ENCODE measurements at regions not wholly inside any gene's neighbourhood (a gene's known extent, or its start where the extent isn't known, plus 50 kb on each side); places are given as distances from the start of the nearest gene placed in this dataset.
"Not testable (repeated sequence)": the region's sequence is repeated elsewhere in the genome, so short reads cannot be mapped to it uniquely, and the experiment has no call there.

DNA sequence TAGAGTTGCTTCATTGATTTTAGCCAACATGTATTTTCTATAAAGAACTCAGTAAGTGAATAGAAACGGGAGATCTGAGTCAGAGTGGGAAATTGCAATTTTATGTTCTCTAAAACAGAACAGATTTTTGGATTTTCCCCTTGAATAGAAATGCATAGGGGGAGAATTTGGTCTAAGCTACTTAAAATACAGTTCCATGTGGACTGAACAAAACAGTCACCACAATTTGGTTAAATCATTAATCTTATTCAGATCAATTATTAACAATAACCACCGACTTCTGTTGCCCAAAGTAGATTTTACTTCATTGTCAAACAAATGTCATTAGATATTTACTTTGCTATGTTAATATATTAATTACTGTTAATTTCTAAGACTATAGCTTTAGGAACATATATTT is 107.7 kb downstream of the SCG2 start:
- H3F3A ChIP-seq (replicated peaks; ENCODE audit: insufficient read depth): peaks cover 21% of the 10 kb centered on the region
- no peak overlapping the region for H3K4me2 ChIP-seq
- WGBS (ENCODE audit: low lambda C conversion rate): 79% methylated on average over 2 of the region's 2 CpGs
- no peak overlapping the region for H3K4me3 ChIP-seq (ENCODE audit: low read depth in 2 of 2, low read length in 1 of 2)
- POLR2A ChIA-PET: no interaction called here
- DNase-seq: no peak
- H3K27me3 ChIP-seq (ENCODE audit: insufficient read depth): no peaks in the 10 kb centered on the region
- CTCF ChIA-PET: interaction anchor here (1.5 kb wide), 1 partner anchor 14 kb away, joined by 3 read pairs; no protein-coding TSS in a partner anchor
- H2AFZ ChIP-seq (ENCODE audit: low read depth): no peak overlapping the region; the same call in 1 of the 2 replicates
- peaks cover under 1 to 3% of the 10 kb centered on the region in 2 experiments; a peak in 2 of 4 replicates for H3K4me1 ChIP-seq (ENCODE audit: control insufficient read depth in 1 of 2, insufficient read depth in 2 of 2, low read depth in 1 of 2, low read length in 1 of 2)
- peak overlapping the region in 1 of 2 experiments; percentile 47; a peak in 1 of 4 replicates for H3K27ac ChIP-seq (ENCODE audit: low read depth in 2 of 2, low read length in 1 of 2)
- no peaks in the 10 kb centered on the region; the same call in 1 of the 2 replicates for H3K9me3 ChIP-seq
- TF ChIP-seq GATA2 (CRISPR knock-in tag; IDR thresholded peaks at IDR 0.05) (no peak), TCF12 (IDR thresholded peaks at IDR 0.05) (no peak), MEF2A (IDR thresholded peaks at IDR 0.05; ENCODE audit: borderline replicate concordance, low read depth) (no peak), NRF1 (IDR thresholded peaks at IDR 0.05; ENCODE audit: low read depth, low read length) (no peak), FOSL2 (IDR thresholded peaks at IDR 0.05; ENCODE audit: borderline replicate concordance, low read depth) (no peak), EP300 (IDR thresholded peaks at IDR 0.05; ENCODE audit: borderline replicate concordance in 1 of 2, low read depth in 1 of 2, low read length in 1 of 2) (no peak)
- TF ChIP-seq, protein P1, sequence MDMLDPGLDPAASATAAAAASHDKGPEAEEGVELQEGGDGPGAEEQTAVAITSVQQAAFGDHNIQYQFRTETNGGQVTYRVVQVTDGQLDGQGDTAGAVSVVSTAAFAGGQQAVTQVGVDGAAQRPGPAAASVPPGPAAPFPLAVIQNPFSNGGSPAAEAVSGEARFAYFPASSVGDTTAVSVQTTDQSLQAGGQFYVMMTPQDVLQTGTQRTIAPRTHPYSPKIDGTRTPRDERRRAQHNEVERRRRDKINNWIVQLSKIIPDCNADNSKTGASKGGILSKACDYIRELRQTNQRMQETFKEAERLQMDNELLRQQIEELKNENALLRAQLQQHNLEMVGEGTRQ (IDR thresholded peaks at IDR 0.05; ENCODE audit: borderline replicate concordance, low read depth, low read length): no peak
- TF ChIP-seq, protein P2, sequence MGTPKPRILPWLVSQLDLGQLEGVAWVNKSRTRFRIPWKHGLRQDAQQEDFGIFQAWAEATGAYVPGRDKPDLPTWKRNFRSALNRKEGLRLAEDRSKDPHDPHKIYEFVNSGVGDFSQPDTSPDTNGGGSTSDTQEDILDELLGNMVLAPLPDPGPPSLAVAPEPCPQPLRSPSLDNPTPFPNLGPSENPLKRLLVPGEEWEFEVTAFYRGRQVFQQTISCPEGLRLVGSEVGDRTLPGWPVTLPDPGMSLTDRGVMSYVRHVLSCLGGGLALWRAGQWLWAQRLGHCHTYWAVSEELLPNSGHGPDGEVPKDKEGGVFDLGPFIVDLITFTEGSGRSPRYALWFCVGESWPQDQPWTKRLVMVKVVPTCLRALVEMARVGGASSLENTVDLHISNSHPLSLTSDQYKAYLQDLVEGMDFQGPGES (IDR thresholded peaks at IDR 0.05; ENCODE audit: low read depth, low read length): no peak
- TF ChIP-seq, protein P3, sequence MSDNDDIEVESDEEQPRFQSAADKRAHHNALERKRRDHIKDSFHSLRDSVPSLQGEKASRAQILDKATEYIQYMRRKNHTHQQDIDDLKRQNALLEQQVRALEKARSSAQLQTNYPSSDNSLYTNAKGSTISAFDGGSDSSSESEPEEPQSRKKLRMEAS (IDR thresholded peaks at IDR 0.05; ENCODE audit: low read depth): no peak
- TF ChIP-seq, protein P4, sequence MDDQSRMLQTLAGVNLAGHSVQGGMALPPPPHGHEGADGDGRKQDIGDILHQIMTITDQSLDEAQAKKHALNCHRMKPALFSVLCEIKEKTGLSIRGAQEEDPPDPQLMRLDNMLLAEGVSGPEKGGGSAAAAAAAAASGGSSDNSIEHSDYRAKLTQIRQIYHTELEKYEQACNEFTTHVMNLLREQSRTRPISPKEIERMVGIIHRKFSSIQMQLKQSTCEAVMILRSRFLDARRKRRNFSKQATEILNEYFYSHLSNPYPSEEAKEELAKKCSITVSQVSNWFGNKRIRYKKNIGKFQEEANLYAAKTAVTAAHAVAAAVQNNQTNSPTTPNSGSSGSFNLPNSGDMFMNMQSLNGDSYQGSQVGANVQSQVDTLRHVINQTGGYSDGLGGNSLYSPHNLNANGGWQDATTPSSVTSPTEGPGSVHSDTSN (IDR thresholded peaks at IDR 0.05): no peak
- TF ChIP-seq, protein P5, sequence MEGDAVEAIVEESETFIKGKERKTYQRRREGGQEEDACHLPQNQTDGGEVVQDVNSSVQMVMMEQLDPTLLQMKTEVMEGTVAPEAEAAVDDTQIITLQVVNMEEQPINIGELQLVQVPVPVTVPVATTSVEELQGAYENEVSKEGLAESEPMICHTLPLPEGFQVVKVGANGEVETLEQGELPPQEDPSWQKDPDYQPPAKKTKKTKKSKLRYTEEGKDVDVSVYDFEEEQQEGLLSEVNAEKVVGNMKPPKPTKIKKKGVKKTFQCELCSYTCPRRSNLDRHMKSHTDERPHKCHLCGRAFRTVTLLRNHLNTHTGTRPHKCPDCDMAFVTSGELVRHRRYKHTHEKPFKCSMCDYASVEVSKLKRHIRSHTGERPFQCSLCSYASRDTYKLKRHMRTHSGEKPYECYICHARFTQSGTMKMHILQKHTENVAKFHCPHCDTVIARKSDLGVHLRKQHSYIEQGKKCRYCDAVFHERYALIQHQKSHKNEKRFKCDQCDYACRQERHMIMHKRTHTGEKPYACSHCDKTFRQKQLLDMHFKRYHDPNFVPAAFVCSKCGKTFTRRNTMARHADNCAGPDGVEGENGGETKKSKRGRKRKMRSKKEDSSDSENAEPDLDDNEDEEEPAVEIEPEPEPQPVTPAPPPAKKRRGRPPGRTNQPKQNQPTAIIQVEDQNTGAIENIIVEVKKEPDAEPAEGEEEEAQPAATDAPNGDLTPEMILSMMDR (IDR thresholded peaks at IDR 0.05): no peak
- H3K79me2 ChIP-seq (ENCODE audit: insufficient read depth): no peaks in the 10 kb centered on the region
- H3K36me3 ChIP-seq (replicated peaks in 1 of 2; ENCODE audit: control insufficient read depth in 1 of 2, insufficient read depth in 2 of 2, low read length in 1 of 2): no peaks in the 10 kb centered on the region
- H3K9me2 ChIP-seq: no peaks in the 10 kb centered on the region
- no peaks in the 10 kb centered on the region for H4K20me1 ChIP-seq (ENCODE audit: insufficient read depth)
- H3K9ac ChIP-seq: no peak overlapping the region

DNA sequence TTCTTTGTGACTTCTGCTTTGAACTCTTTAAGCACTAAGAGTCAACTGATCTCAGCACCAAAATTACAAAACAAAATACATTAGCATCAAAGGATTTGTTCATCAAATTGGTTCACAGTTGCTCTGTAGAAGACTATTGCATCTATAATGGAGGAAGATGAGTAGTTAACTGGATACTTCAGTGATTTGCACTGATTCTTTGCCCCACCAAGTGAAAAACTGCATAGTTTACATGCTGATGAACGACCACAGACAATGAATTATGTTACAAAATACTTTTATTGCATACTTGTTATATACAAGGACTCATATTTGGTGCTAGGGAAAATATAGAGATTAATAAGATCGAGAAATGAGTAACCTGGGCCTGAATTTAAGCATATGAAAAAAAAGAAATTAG is 107.2 kb downstream of the SCG2 start:
- Histone ChIP-seq H3K9me2 (no peaks in the 10 kb centered on the region), H3F3A (replicated peaks; ENCODE audit: insufficient read depth) (peaks cover 20% of the 10 kb centered on the region), H3K9me3 (no peaks in the 10 kb centered on the region; the same call in 1 of the 2 replicates), H3K36me3 (replicated peaks in 1 of 2; ENCODE audit: control insufficient read depth in 1 of 2, insufficient read depth in 2 of 2, low read length in 1 of 2) (no peaks in the 10 kb centered on the region), H3K27me3 (ENCODE audit: insufficient read depth) (no peaks in the 10 kb centered on the region), H3K27ac (ENCODE audit: low read depth in 2 of 2, low read length in 1 of 2) (peak overlapping the region in 1 of 2 experiments; percentile 47; a peak in 1 of 4 replicates), H3K79me2 (ENCODE audit: insufficient read depth) (no peaks in the 10 kb centered on the region), H3K4me1 (ENCODE audit: control insufficient read depth in 1 of 2, insufficient read depth in 2 of 2, low read depth in 1 of 2, low read length in 1 of 2) (peaks cover 0 to 3% of the 10 kb centered on the region in 2 experiments; a peak in 1 of 4 replicates), H4K20me1 (ENCODE audit: insufficient read depth) (no peaks in the 10 kb centered on the region), H3K4me2 (no peak overlapping the region), H2AFZ (ENCODE audit: low read depth) (peak overlapping the region; percentile 4; the same call in 1 of the 2 replicates), H3K4me3 (ENCODE audit: low read depth in 2 of 2, low read length in 1 of 2) (no peak overlapping the region), H3K9ac (no peak overlapping the region)
- POLR2A ChIA-PET: no interaction called here
- TF ChIP-seq RCOR1 (IDR thresholded peaks at IDR 0.05; ENCODE audit: low read length): no peak
- 0 out of 2 replicates have a peak, but pooled peaks have one; percentile 12 for TF ChIP-seq TCF12 (IDR thresholded peaks at IDR 0.05)
- 57% methylated on average over 2 of the region's 2 CpGs for WGBS (ENCODE audit: low lambda C conversion rate)
- no peak for DNase-seq
- CTCF ChIA-PET: no interaction called here

DNA sequence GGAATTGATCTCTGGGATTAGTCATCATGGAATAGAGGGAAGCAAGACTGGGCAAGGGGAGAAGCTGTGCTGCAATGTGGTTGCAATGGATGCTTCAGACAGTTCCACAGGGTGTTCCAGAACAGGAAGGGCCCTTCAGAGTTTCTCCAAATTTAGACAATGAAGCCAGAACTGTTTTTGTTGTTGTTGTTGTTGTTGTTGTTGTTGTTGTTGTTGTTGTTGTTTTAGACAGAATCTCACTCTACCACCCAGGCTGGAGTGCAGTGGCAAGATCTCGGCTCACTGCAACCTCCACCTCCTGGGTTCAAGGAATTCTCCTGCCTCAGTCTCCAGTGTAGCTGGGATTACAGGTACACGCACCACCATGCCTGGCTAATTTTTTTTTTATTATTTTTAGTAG is 105.3 kb downstream of the SCG2 start:
- H2AFZ ChIP-seq (ENCODE audit: low read depth); H3K27ac ChIP-seq (ENCODE audit: low read depth in 2 of 2, low read length in 1 of 2); POLR2A ChIA-PET; H3K36me3 ChIP-seq (replicated peaks in 1 of 2; ENCODE audit: control insufficient read depth in 1 of 2, insufficient read depth in 2 of 2, low read length in 1 of 2); H3K9me2 ChIP-seq; H3K4me3 ChIP-seq (ENCODE audit: low read depth in 2 of 2, low read length in 1 of 2); H3K9me3 ChIP-seq; H4K20me1 ChIP-seq (ENCODE audit: insufficient read depth); H3K9ac ChIP-seq; H3K79me2 ChIP-seq (ENCODE audit: insufficient read depth); H3K4me1 ChIP-seq (ENCODE audit: control insufficient read depth in 1 of 2, insufficient read depth in 2 of 2, low read depth in 1 of 2, low read length in 1 of 2); DNase-seq; H3K4me2 ChIP-seq; H3K27me3 ChIP-seq (ENCODE audit: insufficient read depth): not testable (repeated sequence)
- WGBS (ENCODE audit: low lambda C conversion rate): 90% methylated on average over 2 of the region's 2 CpGs
- peaks cover 13% of the 10 kb centered on the region for H3F3A ChIP-seq (replicated peaks; ENCODE audit: insufficient read depth)
- CTCF ChIA-PET: interaction anchor here (0.6 kb wide), 1 partner anchor 1332 kb away, joined by 3 read pairs; no protein-coding TSS in a partner anchor

All from SK-N-SH (cell line).